Uterus (tissue), 3 donors: ENCODE measurements at regions not wholly inside any gene's neighbourhood (a gene's known extent, or its start where the extent isn't known, plus 50 kb on each side); places are given as distances from the start of the nearest gene placed in this dataset.

Experiments used
- DNase-seq, 2 donors: peaks; one replicate each; pipeline ENCODE4 v3.0.0-alpha.2; 2019 to 2020
- H3K27ac ChIP-seq, 2 donors: fragments of 200-600 bp; sonication (generic); 1 replicate in 1 of 2; 2 replicates in 1 of 2; pipeline ENCODE4 v1.5.1; 2016 to 2018
- H3K27me3 ChIP-seq, 2 donors: fragments of 200-600 bp; sonication (generic); one replicate each; pipeline ENCODE4 v1.5.1; 2018 to 2019; ENCODE audit warnings: control low read depth in 1 of 2
- H3K36me3 ChIP-seq, 2 donors: fragments of 200-600 bp; sonication (generic); one replicate each; pipeline ENCODE4 v1.5.1; 2019; ENCODE audit warnings: control low read depth in 1 of 2
- H3K4me1 ChIP-seq, 2 donors: fragments of 200-600 bp; sonication (generic); one replicate each; pipeline ENCODE4 v1.5.1; 2018 to 2019; ENCODE audit warnings: control low read depth in 1 of 2
- H3K4me3 ChIP-seq, 2 donors: fragments of 200-600 bp; sonication (generic); 1 replicate in 1 of 2; 2 replicates in 1 of 2; pipeline ENCODE4 v1.5.1; 2018 to 2019; ENCODE audit warnings: mild to moderate bottlenecking in 1 of 2
- H3K9me3 ChIP-seq, 2 donors: fragments of 200-600 bp; sonication (generic); one replicate each; pipeline ENCODE4 v1.5.1; 2019; ENCODE audit warnings: control low read depth in 1 of 2
- POLR2A ChIP-seq, 2 donors: fragments of 450-650 bp; IDR thresholded peaks; one replicate each; pipeline ENCODE4 v1.6.1; 2016; ENCODE audit warnings: antibody characterized with exemption in 2 of 2, mild to moderate bottlenecking in 1 of 2, moderate library complexity in 1 of 2
- intact Hi-C: fragments of 100-400 bp; cut with DNase I; formaldehyde crosslinking; loops from one replicate; pipeline ENCODE4 v1.15.1; 2023; ENCODE audit warnings: low total_unique reads
- TF ChIP-seq, protein P1 (sequence below), 4 experiments: fragments of 200-600 bp in 2 of 4; fragments of 450-650 bp in 2 of 4; sonication (generic) in 2 of 4; IDR thresholded peaks; one replicate each; pipeline ENCODE4 v1.5.1; 2016 to 2019; ENCODE audit warnings: antibody characterized with exemption in 4 of 4, mild to moderate bottlenecking in 2 of 4, moderate library complexity in 1 of 4
- donor health status: DM: yes; HTN: yes; CAD: no.

DNA sequence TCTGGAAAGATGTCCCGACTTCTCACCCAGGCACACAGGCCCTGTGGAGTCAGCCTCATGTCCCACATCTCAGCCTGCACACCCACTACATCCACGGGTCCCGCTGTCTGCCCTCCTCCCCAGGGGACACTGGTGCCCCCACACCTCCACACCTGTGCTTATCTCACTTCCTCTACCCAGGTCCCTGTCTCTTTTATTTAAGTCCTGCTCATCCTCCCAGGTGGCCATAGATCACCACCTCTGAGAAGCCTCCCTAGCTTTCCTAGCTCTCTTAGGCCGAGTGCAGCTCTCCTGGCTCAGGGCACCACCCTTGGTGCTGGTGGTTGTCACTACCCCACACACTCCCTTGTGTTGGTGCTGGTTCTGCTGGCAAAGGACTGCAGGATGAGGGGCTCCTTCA lies 143.6 kb upstream of the PITX1 start:
- TF ChIP-seq, protein P1, sequence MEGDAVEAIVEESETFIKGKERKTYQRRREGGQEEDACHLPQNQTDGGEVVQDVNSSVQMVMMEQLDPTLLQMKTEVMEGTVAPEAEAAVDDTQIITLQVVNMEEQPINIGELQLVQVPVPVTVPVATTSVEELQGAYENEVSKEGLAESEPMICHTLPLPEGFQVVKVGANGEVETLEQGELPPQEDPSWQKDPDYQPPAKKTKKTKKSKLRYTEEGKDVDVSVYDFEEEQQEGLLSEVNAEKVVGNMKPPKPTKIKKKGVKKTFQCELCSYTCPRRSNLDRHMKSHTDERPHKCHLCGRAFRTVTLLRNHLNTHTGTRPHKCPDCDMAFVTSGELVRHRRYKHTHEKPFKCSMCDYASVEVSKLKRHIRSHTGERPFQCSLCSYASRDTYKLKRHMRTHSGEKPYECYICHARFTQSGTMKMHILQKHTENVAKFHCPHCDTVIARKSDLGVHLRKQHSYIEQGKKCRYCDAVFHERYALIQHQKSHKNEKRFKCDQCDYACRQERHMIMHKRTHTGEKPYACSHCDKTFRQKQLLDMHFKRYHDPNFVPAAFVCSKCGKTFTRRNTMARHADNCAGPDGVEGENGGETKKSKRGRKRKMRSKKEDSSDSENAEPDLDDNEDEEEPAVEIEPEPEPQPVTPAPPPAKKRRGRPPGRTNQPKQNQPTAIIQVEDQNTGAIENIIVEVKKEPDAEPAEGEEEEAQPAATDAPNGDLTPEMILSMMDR (IDR thresholded peaks at IDR 0.05): no peak
- Histone ChIP-seq H3K9me3 (no peaks in the 10 kb centered on the region), H3K27me3 (no peaks in the 10 kb centered on the region), H3K4me1 (no peaks in the 10 kb centered on the region), H3K36me3 (no peaks in the 10 kb centered on the region), H3K4me3 (no peak overlapping the region), H3K27ac (no peak overlapping the region)
- DNase-seq: no peak
- intact Hi-C loops: no loop called here

DNA sequence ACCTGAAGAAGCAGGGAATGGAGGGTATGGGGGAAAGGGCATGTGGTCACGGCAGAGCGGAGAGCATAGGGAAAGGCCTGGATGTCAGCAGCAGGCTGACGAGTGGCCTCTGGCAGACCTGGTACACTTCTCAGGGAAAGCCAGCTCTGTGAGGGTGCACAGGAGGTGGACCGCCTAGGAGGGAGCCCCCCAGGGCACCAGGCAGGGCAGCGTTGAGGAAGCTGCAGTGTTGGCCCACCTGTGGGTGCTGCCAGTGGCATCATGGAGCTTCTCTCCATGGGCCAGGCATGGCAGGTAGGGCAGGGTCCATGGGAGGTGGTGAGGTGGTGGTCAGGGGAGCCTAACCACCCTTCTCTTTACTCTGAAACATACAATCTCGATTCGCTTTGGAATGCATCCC lies 143.0 kb upstream of the PITX1 start:
- TF ChIP-seq, protein P1 (IDR thresholded peaks at IDR 0.05): no peak
- TF ChIP-seq POLR2A (IDR thresholded peaks at IDR 0.05): no peak
- DNase-seq: no peak
- no peaks in the 10 kb centered on the region for H3K9me3 ChIP-seq

DNA sequence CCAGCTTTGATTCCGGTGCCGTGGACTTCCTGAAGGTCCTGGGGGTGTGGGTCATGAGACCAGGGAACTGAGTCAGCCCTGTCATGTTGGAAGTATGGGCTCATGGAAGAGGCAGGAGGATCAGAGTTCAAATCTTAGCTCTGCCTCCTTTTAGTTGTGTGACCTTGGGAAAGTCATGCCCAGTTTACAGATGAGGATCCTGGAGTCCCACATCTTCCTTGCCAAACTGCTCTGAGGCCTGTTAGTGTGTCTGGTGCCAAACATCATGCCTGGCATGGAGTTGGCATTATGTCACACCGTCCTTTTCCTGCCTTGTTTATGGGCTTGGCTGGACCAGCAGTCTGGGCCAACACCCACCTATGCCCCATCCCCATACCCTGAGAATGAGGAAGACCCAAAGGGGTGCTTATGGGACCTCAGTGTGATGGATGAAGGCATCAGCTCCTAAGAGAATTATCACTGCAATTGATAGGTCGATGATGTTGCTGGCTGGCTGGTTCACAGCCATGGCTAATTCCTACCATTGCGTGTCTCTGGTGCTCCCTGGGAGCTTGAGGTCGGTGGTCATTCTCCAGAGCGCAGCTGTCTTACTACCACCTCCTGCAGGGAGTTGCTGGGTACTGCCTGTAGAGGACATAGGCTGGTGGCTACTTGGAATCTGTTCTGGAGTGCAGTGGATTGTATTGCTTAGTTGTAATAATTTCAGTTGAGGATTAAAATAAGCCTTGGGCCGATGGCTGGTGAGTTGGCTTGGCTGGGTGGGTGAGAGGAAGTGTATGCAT lies 140.5 kb upstream of the PITX1 start:
- intact Hi-C loops: no loop called here
- no peak overlapping the region for H3K27ac ChIP-seq
- no peak for DNase-seq
- no peak overlapping the region for H3K4me3 ChIP-seq
- H3K36me3 ChIP-seq: no peaks in the 10 kb centered on the region
- H3K27me3 ChIP-seq: no peaks in the 10 kb centered on the region
- TF ChIP-seq POLR2A (IDR thresholded peaks at IDR 0.05): no peak
- TF ChIP-seq, protein P1 (IDR thresholded peaks at IDR 0.05): no peak
- H3K4me1 ChIP-seq: no peaks in the 10 kb centered on the region
- no peaks in the 10 kb centered on the region for H3K9me3 ChIP-seq

More for the DNA sequence above, 143.0 kb upstream of the PITX1 start:
- H3K36me3 ChIP-seq: no peaks in the 10 kb centered on the region
- no peak overlapping the region for H3K27ac ChIP-seq
- H3K27me3 ChIP-seq: no peaks in the 10 kb centered on the region
- no peak overlapping the region for H3K4me3 ChIP-seq
- intact Hi-C loops: no loop called here
- no peaks in the 10 kb centered on the region for H3K4me1 ChIP-seq

DNA sequence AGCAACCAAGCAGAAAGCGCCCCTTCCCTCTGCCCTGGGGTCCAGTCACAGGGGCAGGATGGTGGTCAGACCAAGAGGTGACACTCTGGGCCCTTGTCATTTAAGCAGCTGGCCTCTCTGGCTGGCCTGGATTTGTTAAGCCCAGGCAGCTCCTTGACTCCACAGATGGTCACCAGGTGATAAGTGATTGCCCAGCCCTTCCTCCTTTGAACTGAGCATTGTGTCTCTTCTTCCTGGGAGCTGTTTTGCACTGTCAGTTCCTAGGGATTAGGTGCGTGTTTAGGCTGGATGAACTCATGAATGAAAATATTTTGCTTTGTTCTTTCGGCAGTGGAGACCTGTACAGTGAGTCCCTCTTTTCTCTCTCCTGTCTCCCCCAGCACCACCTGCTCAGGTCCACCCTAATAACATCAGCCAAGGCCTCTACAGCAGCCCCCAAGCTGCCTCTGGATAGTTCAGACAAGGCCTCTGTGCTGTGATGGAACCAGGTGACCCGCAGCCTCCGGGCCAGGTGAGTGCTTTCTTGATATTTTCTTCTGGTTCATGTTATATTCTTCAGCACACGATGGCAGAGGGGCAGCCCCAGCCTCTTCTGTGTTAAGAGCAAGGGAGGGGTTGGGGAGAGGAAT lies 139.7 kb upstream of the PITX1 start:
- no peak for TF ChIP-seq POLR2A (IDR thresholded peaks at IDR 0.05)
- TF ChIP-seq, protein P1 (IDR thresholded peaks at IDR 0.05): no peak
- no peaks in the 10 kb centered on the region for H3K9me3 ChIP-seq
- no peak overlapping the region for H3K27ac ChIP-seq
- H3K36me3 ChIP-seq: no peaks in the 10 kb centered on the region
- no peaks in the 10 kb centered on the region for H3K27me3 ChIP-seq
- H3K4me1 ChIP-seq: no peaks in the 10 kb centered on the region
- intact Hi-C loops: no loop called here
- DNase-seq: no peak
- no peak overlapping the region for H3K4me3 ChIP-seq

DNA sequence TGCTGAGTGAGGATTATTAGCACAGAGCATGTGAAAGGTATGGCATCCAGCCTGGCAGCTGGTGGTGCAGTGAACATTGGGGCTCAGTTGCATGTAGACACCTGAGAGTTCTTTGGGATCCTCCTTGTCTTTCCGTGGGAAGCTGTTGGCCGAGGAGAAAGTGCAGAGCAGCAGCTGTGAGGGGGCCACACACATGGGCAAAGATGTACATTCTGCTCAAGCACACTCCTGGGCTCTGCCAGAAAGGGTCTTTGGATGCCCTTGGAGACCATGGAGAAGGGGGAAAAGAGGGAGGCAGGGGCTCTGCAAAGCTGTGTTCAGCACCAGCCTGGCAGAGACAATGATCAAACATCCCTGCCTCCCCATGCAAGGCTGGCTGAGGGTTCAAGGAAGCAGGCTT lies 138.7 kb upstream of the PITX1 start:
- Histone ChIP-seq H3K27ac (no peak overlapping the region), H3K36me3 (no peaks in the 10 kb centered on the region), H3K4me1 (no peaks in the 10 kb centered on the region), H3K9me3 (no peaks in the 10 kb centered on the region), H3K4me3 (no peak overlapping the region), H3K27me3 (no peaks in the 10 kb centered on the region)
- TF ChIP-seq, protein P1 (IDR thresholded peaks at IDR 0.05): no peak
- no peak for TF ChIP-seq POLR2A (IDR thresholded peaks at IDR 0.05)
- intact Hi-C loops: no loop called here
- no peak for DNase-seq
